ENCODE measurements at regions not wholly inside any gene's neighbourhood (a gene's known extent, or its start where the extent isn't known, plus 50 kb on each side); places are given as distances from the start of the nearest gene placed in this dataset.
A peak's percentile ranks its signal among the peaks of the same experiment; 100 is the strongest.
"Not testable (repeated sequence)": the region's sequence is repeated elsewhere in the genome, so short reads cannot be mapped to it uniquely, and the experiment has no call there.

DNA sequence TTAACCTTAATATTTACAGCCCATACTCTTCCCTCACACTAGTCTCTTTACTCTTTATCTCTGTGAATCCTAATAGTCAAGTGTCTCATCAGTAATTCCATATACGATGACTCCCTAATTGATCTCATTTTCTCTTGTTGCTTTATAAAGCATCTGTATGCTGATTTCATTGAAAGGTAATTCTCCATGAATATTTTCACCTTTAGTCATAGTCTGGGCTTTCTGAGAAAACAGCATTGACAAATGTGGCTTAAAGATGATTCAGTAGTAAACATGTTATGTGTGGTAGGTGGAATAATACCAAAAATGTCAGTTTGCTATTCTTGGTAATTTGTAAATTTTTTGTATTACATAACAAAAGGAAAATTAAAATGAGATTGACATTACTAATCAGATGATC, 1176.5 kb downstream of the NCAM2 start:
- POLR2A ChIA-PET (ENCODE audit: low non-redundant PET) = no interaction called here
- CTCF ChIA-PET = interaction anchor here (0.6 kb wide), 1 partner anchor 54 kb away, joined by 4 read pairs; no protein-coding TSS in a partner anchor
- TF ChIP-seq, protein P1, sequence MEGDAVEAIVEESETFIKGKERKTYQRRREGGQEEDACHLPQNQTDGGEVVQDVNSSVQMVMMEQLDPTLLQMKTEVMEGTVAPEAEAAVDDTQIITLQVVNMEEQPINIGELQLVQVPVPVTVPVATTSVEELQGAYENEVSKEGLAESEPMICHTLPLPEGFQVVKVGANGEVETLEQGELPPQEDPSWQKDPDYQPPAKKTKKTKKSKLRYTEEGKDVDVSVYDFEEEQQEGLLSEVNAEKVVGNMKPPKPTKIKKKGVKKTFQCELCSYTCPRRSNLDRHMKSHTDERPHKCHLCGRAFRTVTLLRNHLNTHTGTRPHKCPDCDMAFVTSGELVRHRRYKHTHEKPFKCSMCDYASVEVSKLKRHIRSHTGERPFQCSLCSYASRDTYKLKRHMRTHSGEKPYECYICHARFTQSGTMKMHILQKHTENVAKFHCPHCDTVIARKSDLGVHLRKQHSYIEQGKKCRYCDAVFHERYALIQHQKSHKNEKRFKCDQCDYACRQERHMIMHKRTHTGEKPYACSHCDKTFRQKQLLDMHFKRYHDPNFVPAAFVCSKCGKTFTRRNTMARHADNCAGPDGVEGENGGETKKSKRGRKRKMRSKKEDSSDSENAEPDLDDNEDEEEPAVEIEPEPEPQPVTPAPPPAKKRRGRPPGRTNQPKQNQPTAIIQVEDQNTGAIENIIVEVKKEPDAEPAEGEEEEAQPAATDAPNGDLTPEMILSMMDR (conservative IDR thresholded peaks at IDR 0.05; ENCODE audit: low read depth) = no peak
- H3K27ac ChIP-seq = no peak overlapping the region
- DNase-seq (ENCODE audit: low spot score) = peak; percentile 20

DNA sequence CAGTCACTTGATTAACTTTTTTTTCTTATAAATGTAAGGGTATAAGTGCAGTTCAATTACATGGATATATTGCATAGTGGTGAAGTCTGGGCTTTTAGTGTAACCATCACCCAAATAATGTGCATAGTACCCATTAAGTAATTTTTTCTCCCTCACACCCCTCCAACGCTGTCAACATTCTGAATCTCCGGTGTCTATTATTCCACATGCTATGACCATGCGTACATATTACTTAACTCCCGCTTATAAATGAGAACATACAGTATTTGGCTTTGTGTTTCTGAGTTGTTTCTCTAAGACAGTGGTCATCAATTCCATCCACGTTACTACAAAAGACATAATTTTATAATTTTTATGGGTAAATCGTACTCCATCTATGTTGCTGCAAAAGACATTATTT, 1191.1 kb downstream of the NCAM2 start:
- TF ChIP-seq, protein P1 (conservative IDR thresholded peaks at IDR 0.05; ENCODE audit: low read depth) = no peak
- no peak for DNase-seq (ENCODE audit: low spot score)
- no peak overlapping the region for H3K27ac ChIP-seq
- ChIA-PET POLR2A (ENCODE audit: low non-redundant PET) (no interaction called here), CTCF (no interaction called here)

DNA sequence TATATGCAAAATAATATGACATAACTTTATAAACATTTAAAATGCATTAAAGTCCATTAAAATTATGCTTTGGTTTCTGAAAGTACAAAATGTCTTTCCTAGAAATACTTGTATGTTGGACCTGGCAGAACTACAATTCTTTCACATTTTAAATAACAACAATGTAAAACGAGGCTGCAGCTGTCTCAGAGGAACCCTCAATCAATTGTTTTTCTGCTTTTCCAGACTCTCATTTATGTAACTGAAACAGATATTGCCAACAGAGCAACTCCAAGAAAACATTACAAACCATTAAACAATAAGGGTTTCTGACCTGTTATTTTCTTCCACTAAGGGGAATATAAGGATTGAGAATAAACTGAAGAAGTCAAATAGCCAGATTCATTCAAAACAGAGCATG, 1193.4 kb downstream of the NCAM2 start:
- POLR2A ChIA-PET (ENCODE audit: low non-redundant PET) = no interaction called here
- DNase-seq (ENCODE audit: low spot score) = no peak
- CTCF ChIA-PET = no interaction called here
- TF ChIP-seq, protein P1 (conservative IDR thresholded peaks at IDR 0.05; ENCODE audit: low read depth) = no peak
- no peak overlapping the region for H3K27ac ChIP-seq

DNA sequence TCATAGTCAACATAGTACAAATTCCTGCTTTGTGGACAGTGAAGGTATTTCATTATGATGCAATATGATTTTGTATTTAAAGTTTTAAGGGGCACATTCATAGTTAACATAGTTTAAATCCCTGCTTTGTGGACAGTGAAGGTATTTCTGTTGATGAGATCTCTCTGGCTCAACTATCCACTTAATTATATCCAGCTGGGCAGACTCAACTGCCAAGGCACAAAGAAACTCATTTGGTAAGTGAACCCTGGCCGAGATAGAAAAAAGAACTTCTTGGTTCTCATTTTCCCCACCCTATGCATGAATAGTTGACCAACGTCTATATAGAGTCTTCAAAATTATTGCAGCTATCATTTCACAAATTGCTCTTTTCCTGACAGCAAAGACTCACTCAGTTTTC, 1194.6 kb downstream of the NCAM2 start:
- POLR2A ChIA-PET (ENCODE audit: low non-redundant PET) = no interaction called here
- CTCF ChIA-PET = interaction anchor here (0.5 to 0.6 kb wide), 2 partner anchors 233 to 1702 kb away, joined by 3 to 4 read pairs; no protein-coding TSS in a partner anchor
- no peak overlapping the region for H3K27ac ChIP-seq
- TF ChIP-seq, protein P1 (conservative IDR thresholded peaks at IDR 0.05; ENCODE audit: low read depth) = no peak
- no peak for DNase-seq (ENCODE audit: low spot score)

DNA sequence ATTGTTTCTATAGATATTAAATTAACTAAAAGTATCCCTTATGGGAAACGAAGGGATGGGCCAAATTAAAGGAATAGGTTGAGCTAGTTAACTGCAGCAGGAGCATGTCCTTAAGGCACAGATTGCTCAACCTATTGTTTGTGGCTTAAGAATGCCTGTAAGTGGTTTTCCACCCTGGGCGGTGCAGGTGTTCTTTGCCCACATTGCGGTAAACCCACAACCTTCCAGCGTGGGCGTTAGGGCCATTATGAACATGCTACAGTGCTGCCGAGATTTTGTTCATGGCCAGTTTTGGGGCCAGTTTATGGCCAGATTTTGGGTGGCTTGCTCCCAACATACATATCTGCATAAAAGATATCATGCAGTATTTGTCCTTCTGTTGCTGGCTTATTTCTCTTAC, 1196.8 kb downstream of the NCAM2 start:
- CTCF ChIA-PET = not testable (repeated sequence)

DNA sequence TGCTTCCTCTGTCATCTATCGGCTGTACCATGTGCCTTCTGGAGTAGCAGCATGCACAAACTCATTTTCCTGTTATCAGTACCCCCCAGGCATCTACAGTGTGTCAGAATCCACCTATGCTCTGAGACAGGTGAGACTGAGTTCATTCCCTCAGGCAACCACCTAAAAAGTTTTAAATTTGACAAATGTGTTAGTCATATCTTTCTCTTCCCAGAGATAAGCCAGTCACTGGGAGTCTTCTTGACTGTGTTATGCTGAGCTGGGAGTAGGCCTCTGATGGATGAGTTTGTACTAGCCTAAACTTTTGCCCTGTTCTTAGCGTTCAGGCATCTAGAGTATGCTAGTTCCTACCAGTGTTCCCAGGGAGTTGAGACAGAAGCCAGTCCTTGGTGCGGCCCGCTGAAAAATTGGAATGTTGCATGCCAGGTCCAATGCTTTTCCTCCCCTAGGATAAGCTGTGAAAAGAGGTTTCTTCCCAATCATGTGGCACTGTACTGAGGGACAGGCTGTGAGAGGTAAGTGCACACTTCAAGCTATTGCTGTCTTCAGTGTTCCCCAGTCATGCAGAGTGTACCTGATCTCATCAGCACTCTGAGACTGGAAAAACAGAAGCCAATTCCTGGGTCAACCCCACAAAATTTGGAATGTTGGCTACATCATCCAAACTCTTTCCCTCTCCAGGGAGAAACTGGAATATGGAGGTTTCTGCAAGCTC, 1202.3 kb downstream of the NCAM2 start:
- peak; percentile 15 for DNase-seq (ENCODE audit: low spot score)
- TF ChIP-seq, protein P1 (conservative IDR thresholded peaks at IDR 0.05; ENCODE audit: low read depth) = no peak
- H3K27ac ChIP-seq = no peak overlapping the region
- POLR2A ChIA-PET (ENCODE audit: low non-redundant PET) = no interaction called here
- CTCF ChIA-PET = no interaction called here

More for the DNA sequence above, 1196.8 kb downstream of the NCAM2 start:
- POLR2A ChIA-PET (ENCODE audit: low non-redundant PET); H3K27ac ChIP-seq; DNase-seq (ENCODE audit: low spot score): not testable (repeated sequence)

DNA sequence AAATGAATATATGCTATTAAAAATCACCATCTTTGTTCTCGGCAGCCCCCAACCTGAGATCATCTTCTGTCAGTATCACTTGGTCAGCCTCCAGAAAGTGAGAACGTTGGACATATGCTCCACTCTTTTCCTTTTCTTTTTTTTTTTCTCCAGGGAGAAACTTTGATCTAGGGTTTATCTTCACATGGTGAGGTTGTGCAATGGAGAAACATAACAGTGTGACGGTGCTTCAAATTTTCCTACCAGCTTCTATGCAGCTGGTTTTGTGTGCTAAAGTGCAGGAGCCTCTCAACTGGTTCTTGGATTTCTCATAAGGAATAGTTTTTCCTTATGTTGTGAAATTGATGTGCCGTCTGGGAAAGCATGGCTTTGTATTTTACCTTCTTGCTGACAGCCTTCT, 1202.9 kb downstream of the NCAM2 start:
- ChIA-PET POLR2A (ENCODE audit: low non-redundant PET) (no interaction called here), CTCF (no interaction called here)
- TF ChIP-seq, protein P1 (conservative IDR thresholded peaks at IDR 0.05; ENCODE audit: low read depth) = no peak
- no peak for DNase-seq (ENCODE audit: low spot score)
- H3K27ac ChIP-seq = no peak overlapping the region
